ENCODE measurements at regions not wholly inside any gene's neighbourhood (a gene's known extent, or its start where the extent isn't known, plus 50 kb on each side); places are given as distances from the start of the nearest gene placed in this dataset.

GRCh38 chr11:34824425-34824824 is 91.8 kb downstream of the APIP start:
- Histone ChIP-seq H3K27ac (ENCODE audit: low read depth, low read length) (no peak overlapping the region), H2AFZ (ENCODE audit: low read depth, low read length, poor library complexity, severe bottlenecking) (no peak overlapping the region), H3K27me3 (ENCODE audit: insufficient read depth, low read length) (no peaks in the 10 kb centered on the region), H3K79me2 (ENCODE audit: insufficient read depth, low read length) (no peaks in the 10 kb centered on the region), H3K9ac (ENCODE audit: low read length) (no peak overlapping the region), H4K20me1 (ENCODE audit: insufficient read depth) (no peaks in the 10 kb centered on the region), H3K4me2 (ENCODE audit: low read length) (no peak overlapping the region), H3K9me2 (ENCODE audit: insufficient read depth) (no peaks in the 10 kb centered on the region), H3K36me3 (ENCODE audit: control insufficient read depth in 1 of 2, insufficient read depth in 2 of 2, low read length in 2 of 2) (no peaks in the 10 kb centered on the region), H3K4me3 (replicated peaks in 1 of 2; ENCODE audit: low read depth in 1 of 2, low read length in 2 of 2) (no peak overlapping the region), H3K9me3 (ENCODE audit: control insufficient read depth in 1 of 2, insufficient read depth in 1 of 2, low read depth in 1 of 2, low read length in 2 of 2) (no peaks in the 10 kb centered on the region), H3K4me1 (ENCODE audit: control insufficient read depth in 1 of 2, insufficient read depth in 2 of 2, low read length in 2 of 2) (peaks cover 10 to 41% of the 10 kb centered on the region in 2 experiments; a peak in 3 of 4 replicates)
- RAD21 ChIA-PET (ENCODE audit: low non-redundant PET in 1 of 2, low total read pairs in 2 of 2, uncharacterized antibody in 2 of 2, unreplicated experiment in 2 of 2): no interaction called here
- POLR2A ChIA-PET: no interaction called here
- intact Hi-C loops (cut with micrococcal nuclease): no loop called here
- CTCF ChIA-PET: no interaction called here
- ATAC-seq (no peak), DNase-seq (ENCODE audit: low read depth, low spot score) (no peak)
- BruUV-seq (replicated peaks): no TSS peak
- no peak for TF ChIP-seq REST (IDR thresholded peaks at IDR 0.05; ENCODE audit: low read depth)

GRCh38 chr11:34823639-34824038 is 92.5 kb downstream of the APIP start:
- Histone ChIP-seq H4K20me1 (ENCODE audit: insufficient read depth) (no peaks in the 10 kb centered on the region), H3K9me2 (ENCODE audit: insufficient read depth) (no peaks in the 10 kb centered on the region), H3K4me2 (ENCODE audit: low read length) (no peak overlapping the region), H3K4me3 (replicated peaks in 1 of 2; ENCODE audit: low read depth in 1 of 2, low read length in 2 of 2) (no peak overlapping the region), H3K4me1 (ENCODE audit: control insufficient read depth in 1 of 2, insufficient read depth in 2 of 2, low read length in 2 of 2) (peaks cover 10 to 38% of the 10 kb centered on the region in 2 experiments; a peak in 3 of 4 replicates), H3K9ac (ENCODE audit: low read length) (no peak overlapping the region), H3K27ac (ENCODE audit: low read depth, low read length) (no peak overlapping the region), H3K9me3 (ENCODE audit: control insufficient read depth in 1 of 2, insufficient read depth in 1 of 2, low read depth in 1 of 2, low read length in 2 of 2) (no peaks in the 10 kb centered on the region), H3K27me3 (ENCODE audit: insufficient read depth, low read length) (no peaks in the 10 kb centered on the region), H3K79me2 (ENCODE audit: insufficient read depth, low read length) (no peaks in the 10 kb centered on the region), H2AFZ (ENCODE audit: low read depth, low read length, poor library complexity, severe bottlenecking) (no peak overlapping the region), H3K36me3 (ENCODE audit: control insufficient read depth in 1 of 2, insufficient read depth in 2 of 2, low read length in 2 of 2) (no peaks in the 10 kb centered on the region)
- ATAC-seq (no peak), DNase-seq (ENCODE audit: low read depth, low spot score) (no peak)
- CTCF ChIA-PET: no interaction called here
- intact Hi-C loops (cut with micrococcal nuclease): no loop called here
- POLR2A ChIA-PET: no interaction called here
- RAD21 ChIA-PET (ENCODE audit: low non-redundant PET in 1 of 2, low total read pairs in 2 of 2, uncharacterized antibody in 2 of 2, unreplicated experiment in 2 of 2): no interaction called here
- BruUV-seq (replicated peaks): no TSS peak
- TF ChIP-seq POLR2AphosphoS5 (IDR thresholded peaks at IDR 0.05; ENCODE audit: low read depth, low read length) (no peak), TCF7L2 (IDR thresholded peaks at IDR 0.05; ENCODE audit: borderline replicate concordance, extremely low read depth, insufficient read depth, insufficient read length) (no peak), REST (IDR thresholded peaks at IDR 0.05; ENCODE audit: low read depth) (no peak), ZBTB33 (IDR thresholded peaks at IDR 0.05; ENCODE audit: extremely low read depth, insufficient replicate concordance, low read length) (no peak), CBX3 (IDR thresholded peaks at IDR 0.05; ENCODE audit: low read depth) (no peak), ZNF274 (IDR thresholded peaks at IDR 0.05; ENCODE audit: low read depth, low read length) (no peak), YY1 (IDR thresholded peaks at IDR 0.05; ENCODE audit: extremely low read depth, insufficient replicate concordance, low read depth, low read length) (no peak), SRF (IDR thresholded peaks at IDR 0.05; ENCODE audit: low read depth) (no peak), RAD21 (IDR thresholded peaks at IDR 0.05; ENCODE audit: low read depth) (no peak)
- TF ChIP-seq, protein P1, sequence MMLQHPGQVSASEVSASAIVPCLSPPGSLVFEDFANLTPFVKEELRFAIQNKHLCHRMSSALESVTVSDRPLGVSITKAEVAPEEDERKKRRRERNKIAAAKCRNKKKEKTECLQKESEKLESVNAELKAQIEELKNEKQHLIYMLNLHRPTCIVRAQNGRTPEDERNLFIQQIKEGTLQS (IDR thresholded peaks at IDR 0.05): no peak
